ENCODE measurements at regions not wholly inside any gene's neighbourhood (a gene's known extent, or its start where the extent isn't known, plus 50 kb on each side); places are given as distances from the start of the nearest gene placed in this dataset.

DNA sequence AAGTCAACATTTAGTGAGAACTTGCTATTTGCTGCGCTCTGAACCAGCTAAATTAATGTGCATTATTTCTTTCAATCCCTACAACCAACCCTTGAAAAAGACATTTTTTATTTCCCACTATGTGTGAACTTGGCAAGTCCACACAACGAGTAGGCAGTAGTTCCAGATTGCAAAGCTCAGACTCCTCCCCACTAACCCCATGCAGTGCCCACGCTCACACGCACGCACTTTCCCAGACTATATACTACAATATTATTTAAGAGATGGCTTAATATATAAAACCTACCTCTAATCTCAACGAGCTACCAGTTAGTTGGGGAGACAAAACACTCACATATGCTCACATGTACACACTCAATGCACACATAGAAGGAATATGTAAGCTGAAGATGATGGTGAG is 671.2 kb downstream of the LMO4 start:
- DNase-seq (ENCODE audit: insufficient read length, low spot score) (no peak), FAIRE-seq (no peak)
- no peak for TF ChIP-seq POLR2A (IDR thresholded peaks at IDR 0.05; ENCODE audit: low read depth, low read length)
- TF ChIP-seq POLR2AphosphoS5 (IDR thresholded peaks at IDR 0.05; ENCODE audit: low read depth, low read length): no peak
- no peak for TF ChIP-seq POU2F2 (IDR thresholded peaks at IDR 0.05; ENCODE audit: low read depth, low read length)

DNA sequence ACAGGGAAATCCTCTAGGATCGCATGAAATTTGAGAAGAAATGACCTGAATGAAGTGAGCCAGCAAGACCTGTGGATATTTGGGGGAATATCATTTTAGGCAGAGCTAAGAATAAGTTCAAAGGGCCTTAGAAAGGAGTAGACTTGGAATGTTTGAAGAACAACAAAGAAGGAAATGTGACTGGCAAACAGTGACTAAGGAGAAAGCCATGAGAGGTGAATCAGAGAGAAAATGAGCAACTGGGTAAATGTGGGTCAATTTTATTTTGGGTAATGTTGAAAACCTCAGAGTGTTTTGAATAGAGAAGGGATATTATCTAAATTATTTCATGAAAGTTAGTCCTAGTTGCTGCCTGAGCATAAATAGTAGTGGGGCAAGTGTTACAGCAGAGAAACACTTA is 672.8 kb downstream of the LMO4 start:
- no peak for TF ChIP-seq POU2F2 (IDR thresholded peaks at IDR 0.05; ENCODE audit: low read depth, low read length)
- no peak for TF ChIP-seq PAX5 (IDR thresholded peaks at IDR 0.05; ENCODE audit: insufficient read depth, low read length, severe bottlenecking)
- TF ChIP-seq TAF1 (IDR thresholded peaks at IDR 0.05; ENCODE audit: low read depth, low read length): no peak
- TF ChIP-seq POLR2AphosphoS5 (IDR thresholded peaks at IDR 0.05; ENCODE audit: low read depth, low read length): no peak
- no peak for TF ChIP-seq SPI1 (IDR thresholded peaks at IDR 0.05; ENCODE audit: low read depth, low read length)
- no peak for TF ChIP-seq POLR2A (IDR thresholded peaks at IDR 0.05; ENCODE audit: low read depth, low read length)
- DNase-seq (ENCODE audit: insufficient read length, low spot score) (no peak), FAIRE-seq (no peak)

DNA sequence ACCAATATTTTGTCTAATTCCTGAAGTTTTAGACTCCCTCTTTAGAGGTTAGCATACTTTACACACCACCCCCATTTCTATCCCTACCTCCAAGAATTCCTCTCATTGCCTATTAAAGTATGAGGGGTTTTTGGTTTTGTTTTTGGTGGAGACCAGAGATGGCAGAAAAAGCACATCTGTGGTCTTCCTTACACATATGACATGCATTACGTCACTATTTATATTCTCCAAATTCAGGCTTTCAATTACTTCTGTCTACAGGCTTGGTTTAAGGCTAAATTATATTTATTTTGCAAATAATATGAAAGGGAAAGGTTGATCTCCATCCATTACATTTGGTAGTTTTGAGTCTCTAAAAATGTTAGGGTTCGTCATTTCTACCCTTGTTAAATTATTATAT is 674.6 kb downstream of the LMO4 start:
- no peak for FAIRE-seq
- TF ChIP-seq SPI1 (IDR thresholded peaks at IDR 0.05; ENCODE audit: low read depth, low read length) (no peak), POLR2AphosphoS5 (IDR thresholded peaks at IDR 0.05; ENCODE audit: low read depth, low read length) (no peak), POU2F2 (IDR thresholded peaks at IDR 0.05; ENCODE audit: low read depth, low read length) (no peak), TAF1 (IDR thresholded peaks at IDR 0.05; ENCODE audit: low read depth, low read length) (no peak), POLR2A (IDR thresholded peaks at IDR 0.05; ENCODE audit: low read depth, low read length) (no peak), PAX5 (IDR thresholded peaks at IDR 0.05; ENCODE audit: insufficient read depth, low read length, severe bottlenecking) (no peak)
- DNase-seq (ENCODE audit: insufficient read length, low spot score): no peak

DNA sequence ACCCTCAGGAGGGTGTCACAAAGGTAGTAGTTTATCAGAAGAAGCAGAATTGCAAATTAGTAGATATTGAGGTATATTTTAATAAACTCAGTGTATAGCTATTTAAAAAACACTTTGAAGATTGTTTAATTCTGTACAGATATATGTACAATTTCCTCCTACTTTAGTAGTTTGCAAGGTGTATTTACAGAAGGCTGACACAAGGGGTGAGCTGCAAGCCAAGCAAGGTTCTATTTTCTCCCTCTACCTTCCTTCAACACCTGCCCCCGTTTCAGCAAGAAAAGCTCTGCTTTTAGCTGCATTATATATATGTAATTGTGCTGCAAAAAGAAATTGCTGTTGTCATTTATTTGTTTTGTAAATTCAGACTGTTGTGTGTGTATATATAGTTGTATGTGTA is 674.2 kb upstream of the PKN2 start:
- FAIRE-seq (no peak), DNase-seq (ENCODE audit: insufficient read length, low spot score) (no peak)
- no peak for TF ChIP-seq PAX5 (IDR thresholded peaks at IDR 0.05; ENCODE audit: insufficient read depth, low read length, severe bottlenecking)
- no peak for TF ChIP-seq POLR2A (IDR thresholded peaks at IDR 0.05; ENCODE audit: low read depth, low read length)
- no peak for TF ChIP-seq SPI1 (IDR thresholded peaks at IDR 0.05; ENCODE audit: low read depth, low read length)

DNA sequence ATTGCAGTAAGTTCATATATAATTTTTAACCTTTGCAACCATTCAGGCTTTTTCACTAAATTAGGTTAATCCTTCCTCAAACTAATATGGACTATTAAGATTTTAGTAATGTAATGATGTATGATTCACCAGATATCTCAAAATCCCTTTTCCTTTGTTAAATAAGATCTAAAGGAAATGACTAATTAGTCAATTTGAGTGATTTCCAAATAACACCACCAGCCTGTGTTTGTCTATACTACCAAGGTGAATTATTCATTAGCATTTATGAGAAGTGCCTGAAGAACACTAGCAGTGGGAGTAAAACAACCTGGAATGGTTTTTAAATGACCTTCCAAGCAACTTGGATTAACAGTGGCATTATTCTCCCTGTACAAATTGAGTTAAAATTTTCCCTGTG is 670.6 kb upstream of the PKN2 start:
- TF ChIP-seq TAF1 (IDR thresholded peaks at IDR 0.05; ENCODE audit: low read depth, low read length) (no peak), POU2F2 (IDR thresholded peaks at IDR 0.05; ENCODE audit: low read depth, low read length) (no peak), POLR2A (IDR thresholded peaks at IDR 0.05; ENCODE audit: low read depth, low read length) (no peak), POLR2AphosphoS5 (IDR thresholded peaks at IDR 0.05; ENCODE audit: low read depth, low read length) (no peak), SPI1 (IDR thresholded peaks at IDR 0.05; ENCODE audit: low read depth, low read length) (no peak), PAX5 (IDR thresholded peaks at IDR 0.05; ENCODE audit: insufficient read depth, low read length, severe bottlenecking) (no peak)
- DNase-seq (ENCODE audit: insufficient read length, low spot score): no peak
- FAIRE-seq: no peak

DNA sequence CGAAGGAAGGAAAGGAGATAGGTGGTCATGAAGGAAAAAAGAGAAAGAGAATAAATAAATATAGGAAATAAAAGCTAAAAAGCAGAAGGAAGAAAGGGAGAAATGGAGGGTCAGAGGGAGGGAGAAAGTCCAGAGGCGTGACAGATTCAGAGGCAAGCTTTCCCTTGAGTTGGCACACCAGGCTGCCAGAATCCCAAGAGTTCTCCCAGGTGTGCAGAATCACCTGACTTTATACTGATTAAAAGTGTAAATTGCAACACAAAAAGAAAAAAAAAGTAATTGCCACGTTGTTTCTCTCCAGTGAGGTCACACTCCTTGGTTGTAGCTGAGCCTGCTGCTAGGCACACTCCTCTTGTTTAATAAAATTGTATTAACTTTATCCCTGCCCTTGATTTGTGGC is 669.9 kb upstream of the PKN2 start:
- TF ChIP-seq TAF1 (IDR thresholded peaks at IDR 0.05; ENCODE audit: low read depth, low read length) (no peak), POLR2A (IDR thresholded peaks at IDR 0.05; ENCODE audit: low read depth, low read length) (no peak), POLR2AphosphoS5 (IDR thresholded peaks at IDR 0.05; ENCODE audit: low read depth, low read length) (no peak), SPI1 (IDR thresholded peaks at IDR 0.05; ENCODE audit: low read depth, low read length) (no peak), PAX5 (IDR thresholded peaks at IDR 0.05; ENCODE audit: insufficient read depth, low read length, severe bottlenecking) (no peak), POU2F2 (IDR thresholded peaks at IDR 0.05; ENCODE audit: low read depth, low read length) (no peak)
- no peak for DNase-seq (ENCODE audit: insufficient read length, low spot score)
- FAIRE-seq: no peak

DNA sequence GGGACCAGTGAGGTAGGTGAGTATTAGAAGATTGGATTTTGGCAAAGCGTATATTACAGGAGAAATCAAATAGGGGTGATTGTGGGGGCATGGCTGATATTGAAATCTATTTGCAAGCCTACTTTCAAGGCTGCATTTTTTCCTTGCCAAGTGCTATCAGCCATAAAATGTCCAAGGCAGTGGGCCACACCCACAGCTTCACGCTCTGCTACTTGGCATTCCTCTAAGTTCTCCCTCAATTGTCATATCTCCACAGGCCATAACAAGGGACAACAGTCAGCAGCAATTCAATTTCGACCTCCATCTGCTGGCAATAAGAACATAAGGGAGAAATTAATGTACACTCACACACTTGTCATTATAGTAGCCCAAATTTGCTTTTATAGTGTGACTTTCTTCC is 667.1 kb upstream of the PKN2 start:
- FAIRE-seq (no peak), DNase-seq (ENCODE audit: insufficient read length, low spot score) (no peak)
- TF ChIP-seq PAX5 (IDR thresholded peaks at IDR 0.05; ENCODE audit: insufficient read depth, low read length, severe bottlenecking) (no peak), POLR2AphosphoS5 (IDR thresholded peaks at IDR 0.05; ENCODE audit: low read depth, low read length) (no peak), POLR2A (IDR thresholded peaks at IDR 0.05; ENCODE audit: low read depth, low read length) (no peak), SPI1 (IDR thresholded peaks at IDR 0.05; ENCODE audit: low read depth, low read length) (no peak), TAF1 (IDR thresholded peaks at IDR 0.05; ENCODE audit: low read depth, low read length) (no peak), POU2F2 (IDR thresholded peaks at IDR 0.05; ENCODE audit: low read depth, low read length) (no peak)

DNA sequence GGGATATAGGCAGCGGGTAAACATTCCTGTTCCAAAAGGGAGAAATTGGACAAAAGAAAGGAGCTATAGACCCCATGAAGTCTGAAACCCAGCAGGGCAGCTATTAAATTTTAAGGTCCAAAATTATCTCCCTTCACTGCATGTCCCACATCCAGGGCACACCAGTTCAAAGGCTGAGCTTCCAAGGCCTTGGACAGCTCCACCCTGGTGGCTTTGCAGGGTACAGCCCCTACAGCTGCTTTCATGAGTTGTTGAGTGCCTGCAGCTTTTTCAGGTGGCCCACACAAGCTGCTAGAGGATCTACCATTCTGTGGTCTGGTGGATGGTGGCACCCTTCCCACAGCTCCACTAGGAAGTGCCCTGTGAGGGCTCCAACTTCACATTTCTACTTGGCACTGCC is 662.5 kb upstream of the PKN2 start:
- FAIRE-seq (no peak), DNase-seq (ENCODE audit: insufficient read length, low spot score) (no peak)
- TF ChIP-seq POLR2A (IDR thresholded peaks at IDR 0.05; ENCODE audit: low read depth, low read length): no peak
- TF ChIP-seq PAX5 (IDR thresholded peaks at IDR 0.05; ENCODE audit: insufficient read depth, low read length, severe bottlenecking): no peak
- no peak for TF ChIP-seq POLR2AphosphoS5 (IDR thresholded peaks at IDR 0.05; ENCODE audit: low read depth, low read length)
- no peak for TF ChIP-seq SPI1 (IDR thresholded peaks at IDR 0.05; ENCODE audit: low read depth, low read length)
- TF ChIP-seq TAF1 (IDR thresholded peaks at IDR 0.05; ENCODE audit: low read depth, low read length): no peak
- TF ChIP-seq POU2F2 (IDR thresholded peaks at IDR 0.05; ENCODE audit: low read depth, low read length): no peak

DNA sequence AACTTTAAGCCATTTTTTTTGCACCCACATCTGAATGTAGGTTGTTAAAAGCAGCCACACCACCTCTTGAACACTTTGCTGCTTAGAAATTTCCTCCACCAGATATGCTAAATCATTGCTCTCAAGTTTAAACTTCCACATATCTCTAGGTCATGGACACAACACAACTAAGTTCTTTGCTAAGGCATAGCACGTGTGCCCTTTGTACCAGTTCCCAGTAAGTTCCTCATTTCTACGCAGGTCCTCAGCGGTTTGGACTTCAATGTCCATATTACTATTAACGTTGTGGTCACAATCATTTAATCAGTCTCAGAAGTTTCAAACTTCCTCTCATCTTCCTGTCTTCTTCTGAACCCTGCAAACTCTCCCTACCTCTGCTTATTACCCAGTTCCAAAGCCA is 661.6 kb upstream of the PKN2 start:
- FAIRE-seq: no peak
- TF ChIP-seq SPI1 (IDR thresholded peaks at IDR 0.05; ENCODE audit: low read depth, low read length): no peak
- no peak for TF ChIP-seq TAF1 (IDR thresholded peaks at IDR 0.05; ENCODE audit: low read depth, low read length)
- no peak for TF ChIP-seq POLR2A (IDR thresholded peaks at IDR 0.05; ENCODE audit: low read depth, low read length)
- no peak for TF ChIP-seq POLR2AphosphoS5 (IDR thresholded peaks at IDR 0.05; ENCODE audit: low read depth, low read length)
- TF ChIP-seq POU2F2 (IDR thresholded peaks at IDR 0.05; ENCODE audit: low read depth, low read length): no peak
- no peak for TF ChIP-seq PAX5 (IDR thresholded peaks at IDR 0.05; ENCODE audit: insufficient read depth, low read length, severe bottlenecking)
- DNase-seq (ENCODE audit: insufficient read length, low spot score): no peak

DNA sequence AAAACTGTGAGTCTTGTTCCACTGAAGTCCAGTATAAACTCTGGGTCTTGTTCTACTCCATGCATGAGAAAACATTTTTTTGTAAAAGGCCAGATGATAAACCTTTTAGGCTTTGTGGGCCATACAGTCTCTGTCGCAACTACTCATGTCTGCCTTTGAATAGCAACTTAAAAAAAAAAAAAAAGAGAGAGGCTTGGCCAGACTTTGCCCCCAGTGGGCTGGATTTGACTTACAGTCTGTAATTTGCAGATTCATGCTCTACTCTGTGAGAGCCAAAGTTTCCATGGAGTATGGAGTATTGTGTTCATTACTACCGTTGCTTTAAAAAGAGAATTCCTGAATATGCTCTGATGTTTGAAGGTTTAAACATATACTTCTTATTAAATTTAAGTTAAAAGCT is 654.9 kb upstream of the PKN2 start:
- FAIRE-seq (no peak), DNase-seq (ENCODE audit: insufficient read length, low spot score) (no peak)
- TF ChIP-seq POU2F2 (IDR thresholded peaks at IDR 0.05; ENCODE audit: low read depth, low read length) (no peak), PAX5 (IDR thresholded peaks at IDR 0.05; ENCODE audit: insufficient read depth, low read length, severe bottlenecking) (no peak), POLR2A (IDR thresholded peaks at IDR 0.05; ENCODE audit: low read depth, low read length) (no peak), SPI1 (IDR thresholded peaks at IDR 0.05; ENCODE audit: low read depth, low read length) (no peak), POLR2AphosphoS5 (IDR thresholded peaks at IDR 0.05; ENCODE audit: low read depth, low read length) (no peak), TAF1 (IDR thresholded peaks at IDR 0.05; ENCODE audit: low read depth, low read length) (no peak)
